ENCODE measurements at regions not wholly inside any gene's neighbourhood (a gene's known extent, or its start where the extent isn't known, plus 50 kb on each side); places are given as distances from the start of the nearest gene placed in this dataset.

- Histone ChIP-seq H3K4me2 (ENCODE audit: low read length) (no peak overlapping the region), H3K9me3 (ENCODE audit: insufficient read depth, low read depth, low read length) (no peaks in the 10 kb centered on the region), H4K8ac (ENCODE audit: low read depth, low read length) (no peak overlapping the region), H3K9ac (ENCODE audit: low read length) (no peak overlapping the region), H3K23ac (ENCODE audit: low read length) (peak overlapping the region; percentile 31), H3K27me3 (ENCODE audit: insufficient read depth, low read length) (no peaks in the 10 kb centered on the region), H3K27ac (ENCODE audit: low read depth, low read length) (no peak overlapping the region), H3K4me1 (ENCODE audit: control insufficient read depth in 1 of 2, insufficient read depth in 2 of 2, low read length in 2 of 2) (no peaks in the 10 kb centered on the region), H3K79me1 (ENCODE audit: low read length) (no peaks in the 10 kb centered on the region), H2AK5ac (ENCODE audit: low read length) (no peak overlapping the region), H3K4me3 (ENCODE audit: low read depth, low read length) (no peak overlapping the region), H3K14ac (ENCODE audit: low read length) (no peak overlapping the region), H3K4ac (ENCODE audit: low read depth, low read length) (no peak overlapping the region), H4K12ac (ENCODE audit: low read depth, low read length) (no peak overlapping the region), H2AFZ (ENCODE audit: insufficient read depth, low read length, poor library complexity) (no peak overlapping the region), H3K36me3 (ENCODE audit: control insufficient read depth in 1 of 2, insufficient read depth in 2 of 2, low read length in 2 of 2) (no peaks in the 10 kb centered on the region), H4K91ac (ENCODE audit: low read depth, low read length) (no peak overlapping the region), H3K79me2 (ENCODE audit: control insufficient read depth, insufficient read depth, low read length, poor library complexity) (no peaks in the 10 kb centered on the region), H3K18ac (ENCODE audit: low read length) (no peak overlapping the region), H2BK120ac (ENCODE audit: insufficient read depth, low read length, poor library complexity) (no peak overlapping the region), H2BK5ac (ENCODE audit: low read depth, low read length, poor library complexity) (no peak overlapping the region), H2BK12ac (ENCODE audit: low read length) (no peak overlapping the region)
- no peak for DNase-seq
- no CpG with 5 or more reads among the region's 5 CpGs for WGBS (ENCODE audit: extremely low coverage, insufficient coverage, insufficient read length)
Observed at GRCh38 chr1:185490924-185491323, 173.9 kb upstream of the IVNS1ABP start.

GRCh38 chr1:185489406-185489805 is 172.4 kb upstream of the IVNS1ABP start:
- Histone ChIP-seq H3K18ac (ENCODE audit: low read length) (no peak overlapping the region), H3K4ac (ENCODE audit: low read depth, low read length) (no peak overlapping the region), H3K9me3 (ENCODE audit: insufficient read depth, low read depth, low read length) (no peaks in the 10 kb centered on the region), H3K23ac (ENCODE audit: low read length) (no peak overlapping the region), H3K4me3 (ENCODE audit: low read depth, low read length) (no peak overlapping the region), H2BK120ac (ENCODE audit: insufficient read depth, low read length, poor library complexity) (no peak overlapping the region), H3K27ac (ENCODE audit: low read depth, low read length) (no peak overlapping the region), H3K14ac (ENCODE audit: low read length) (no peak overlapping the region), H3K4me2 (ENCODE audit: low read length) (no peak overlapping the region), H3K36me3 (ENCODE audit: control insufficient read depth in 1 of 2, insufficient read depth in 2 of 2, low read length in 2 of 2) (no peaks in the 10 kb centered on the region), H3K79me2 (ENCODE audit: control insufficient read depth, insufficient read depth, low read length, poor library complexity) (no peaks in the 10 kb centered on the region), H2BK12ac (ENCODE audit: low read length) (no peak overlapping the region), H4K12ac (ENCODE audit: low read depth, low read length) (no peak overlapping the region), H2BK5ac (ENCODE audit: low read depth, low read length, poor library complexity) (no peak overlapping the region), H2AFZ (ENCODE audit: insufficient read depth, low read length, poor library complexity) (no peak overlapping the region), H3K79me1 (ENCODE audit: low read length) (no peaks in the 10 kb centered on the region), H3K9ac (ENCODE audit: low read length) (no peak overlapping the region), H2AK5ac (ENCODE audit: low read length) (no peak overlapping the region), H3K4me1 (ENCODE audit: control insufficient read depth in 1 of 2, insufficient read depth in 2 of 2, low read length in 2 of 2) (no peaks in the 10 kb centered on the region), H4K91ac (ENCODE audit: low read depth, low read length) (no peak overlapping the region), H4K8ac (ENCODE audit: low read depth, low read length) (no peak overlapping the region), H3K27me3 (ENCODE audit: insufficient read depth, low read length) (no peaks in the 10 kb centered on the region)
- WGBS (ENCODE audit: extremely low coverage, insufficient coverage, insufficient read length): no CpG with 5 or more reads among the region's 3 CpGs
- no peak for DNase-seq

GRCh38 chr1:185488808-185489207 is 171.8 kb upstream of the IVNS1ABP start:
- H4K12ac ChIP-seq (ENCODE audit: low read depth, low read length): no peak overlapping the region
- H4K8ac ChIP-seq (ENCODE audit: low read depth, low read length): no peak overlapping the region
- H3K4me2 ChIP-seq (ENCODE audit: low read length): no peak overlapping the region
- H3K18ac ChIP-seq (ENCODE audit: low read length): no peak overlapping the region
- H3K4me1 ChIP-seq (ENCODE audit: control insufficient read depth in 1 of 2, insufficient read depth in 2 of 2, low read length in 2 of 2): peaks cover 0 to 2% of the 10 kb centered on the region in 2 experiments
- H2BK12ac ChIP-seq (ENCODE audit: low read length): peak overlapping the region; percentile 63
- no peak for DNase-seq
- no peak overlapping the region for H3K4ac ChIP-seq (ENCODE audit: low read depth, low read length)
- H2AFZ ChIP-seq (ENCODE audit: insufficient read depth, low read length, poor library complexity): no peak overlapping the region
- H2AK5ac ChIP-seq (ENCODE audit: low read length): no peak overlapping the region
- no peaks in the 10 kb centered on the region for H3K79me2 ChIP-seq (ENCODE audit: control insufficient read depth, insufficient read depth, low read length, poor library complexity)
- H2BK120ac ChIP-seq (ENCODE audit: insufficient read depth, low read length, poor library complexity): peak overlapping the region; percentile 58
- peaks cover under 1% of the 10 kb centered on the region for H3K79me1 ChIP-seq (ENCODE audit: low read length)
- WGBS (ENCODE audit: extremely low coverage, insufficient coverage, insufficient read length): no CpG with 5 or more reads among the region's 4 CpGs
- no peak overlapping the region for H3K4me3 ChIP-seq (ENCODE audit: low read depth, low read length)
- no peak overlapping the region for H3K9ac ChIP-seq (ENCODE audit: low read length)
- no peak overlapping the region for H3K14ac ChIP-seq (ENCODE audit: low read length)
- no peak overlapping the region for H3K27ac ChIP-seq (ENCODE audit: low read depth, low read length)
- H2BK5ac ChIP-seq (ENCODE audit: low read depth, low read length, poor library complexity): no peak overlapping the region
- H3K36me3 ChIP-seq (ENCODE audit: control insufficient read depth in 1 of 2, insufficient read depth in 2 of 2, low read length in 2 of 2): no peaks in the 10 kb centered on the region
- H3K27me3 ChIP-seq (ENCODE audit: insufficient read depth, low read length): no peaks in the 10 kb centered on the region
- peak overlapping the region; percentile 42 for H4K91ac ChIP-seq (ENCODE audit: low read depth, low read length)
- H3K9me3 ChIP-seq (ENCODE audit: insufficient read depth, low read depth, low read length): no peaks in the 10 kb centered on the region
- H3K23ac ChIP-seq (ENCODE audit: low read length): no peak overlapping the region

- H3K27ac ChIP-seq (ENCODE audit: low read depth, low read length): no peak overlapping the region
- no peak overlapping the region for H4K8ac ChIP-seq (ENCODE audit: low read depth, low read length)
- H2AK5ac ChIP-seq (ENCODE audit: low read length): no peak overlapping the region
- no peak overlapping the region for H2AFZ ChIP-seq (ENCODE audit: insufficient read depth, low read length, poor library complexity)
- H3K14ac ChIP-seq (ENCODE audit: low read length): no peak overlapping the region
- no peak overlapping the region for H3K4ac ChIP-seq (ENCODE audit: low read depth, low read length)
- H3K4me1 ChIP-seq (ENCODE audit: control insufficient read depth in 1 of 2, insufficient read depth in 2 of 2, low read length in 2 of 2): peaks cover 0 to 2% of the 10 kb centered on the region in 2 experiments
- no peak overlapping the region for H4K12ac ChIP-seq (ENCODE audit: low read depth, low read length)
- H3K23ac ChIP-seq (ENCODE audit: low read length): no peak overlapping the region
- H3K4me2 ChIP-seq (ENCODE audit: low read length): no peak overlapping the region
- H3K9ac ChIP-seq (ENCODE audit: low read length): no peak overlapping the region
- no CpG with 5 or more reads among the region's 2 CpGs for WGBS (ENCODE audit: extremely low coverage, insufficient coverage, insufficient read length)
- no peak overlapping the region for H4K91ac ChIP-seq (ENCODE audit: low read depth, low read length)
- no peak overlapping the region for H3K18ac ChIP-seq (ENCODE audit: low read length)
- H3K9me3 ChIP-seq (ENCODE audit: insufficient read depth, low read depth, low read length): no peaks in the 10 kb centered on the region
- H3K4me3 ChIP-seq (ENCODE audit: low read depth, low read length): no peak overlapping the region
- H3K27me3 ChIP-seq (ENCODE audit: insufficient read depth, low read length): no peaks in the 10 kb centered on the region
- H3K79me1 ChIP-seq (ENCODE audit: low read length): peaks cover 1% of the 10 kb centered on the region
- no peak overlapping the region for H2BK5ac ChIP-seq (ENCODE audit: low read depth, low read length, poor library complexity)
- H3K79me2 ChIP-seq (ENCODE audit: control insufficient read depth, insufficient read depth, low read length, poor library complexity): no peaks in the 10 kb centered on the region
- H3K36me3 ChIP-seq (ENCODE audit: control insufficient read depth in 1 of 2, insufficient read depth in 2 of 2, low read length in 2 of 2): no peaks in the 10 kb centered on the region
- DNase-seq: no peak
- no peak overlapping the region for H2BK12ac ChIP-seq (ENCODE audit: low read length)
- H2BK120ac ChIP-seq (ENCODE audit: insufficient read depth, low read length, poor library complexity): no peak overlapping the region
Observed at GRCh38 chr1:185487936-185488335, 170.9 kb upstream of the IVNS1ABP start.
